HPDE6-E6E7 (cell line): ENCODE measurements at regions not wholly inside any gene's neighbourhood (a gene's known extent, or its start where the extent isn't known, plus 50 kb on each side); places are given as distances from the start of the nearest gene placed in this dataset.

Experiments
- DNase-seq: peaks from one replicate; pipeline ENCODE4 v3.0.0; 2011; ENCODE audit warnings: missing footprints; ENCODE audit errors: extremely low spot score

DNA sequence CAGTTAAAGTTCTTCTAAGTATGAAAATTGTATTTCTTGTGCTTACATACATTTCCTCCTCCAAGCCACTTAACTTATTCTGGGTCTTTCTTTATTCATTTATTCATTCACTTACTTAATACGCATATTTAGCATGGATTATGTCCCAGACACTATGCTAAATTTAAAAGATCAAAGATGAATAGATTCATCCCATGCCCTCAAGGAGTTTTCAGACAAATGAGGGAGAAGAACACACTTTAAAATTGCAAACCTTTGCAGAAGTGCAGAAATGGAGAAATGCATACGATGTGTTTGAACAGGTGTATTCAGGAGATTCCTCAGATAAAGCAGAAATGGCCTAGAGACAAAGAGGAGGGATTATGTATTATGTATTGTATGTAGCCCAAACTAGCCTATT, 298.7 kb upstream of the SOX11 start:
- DNase-seq: no peak

DNA sequence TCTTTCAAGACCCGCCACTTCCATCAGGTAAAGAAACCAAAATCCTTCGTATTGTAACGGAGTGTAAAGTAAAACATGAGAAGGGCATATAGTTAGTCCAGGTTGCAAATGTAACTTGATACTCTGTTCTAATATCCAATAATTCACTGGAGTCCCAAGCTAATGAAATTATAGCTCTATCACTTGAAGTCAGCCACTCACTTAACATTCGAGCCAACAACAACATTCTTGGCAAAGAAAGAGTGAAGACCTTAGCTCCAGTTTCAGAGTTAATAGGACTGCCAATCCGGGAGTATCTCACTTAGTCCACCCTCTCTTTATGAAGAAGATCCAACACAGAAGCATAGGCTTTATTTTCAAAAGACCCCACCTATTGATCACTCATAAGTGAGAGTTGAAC, 298.0 kb upstream of the SOX11 start:
- DNase-seq: no peak

DNA sequence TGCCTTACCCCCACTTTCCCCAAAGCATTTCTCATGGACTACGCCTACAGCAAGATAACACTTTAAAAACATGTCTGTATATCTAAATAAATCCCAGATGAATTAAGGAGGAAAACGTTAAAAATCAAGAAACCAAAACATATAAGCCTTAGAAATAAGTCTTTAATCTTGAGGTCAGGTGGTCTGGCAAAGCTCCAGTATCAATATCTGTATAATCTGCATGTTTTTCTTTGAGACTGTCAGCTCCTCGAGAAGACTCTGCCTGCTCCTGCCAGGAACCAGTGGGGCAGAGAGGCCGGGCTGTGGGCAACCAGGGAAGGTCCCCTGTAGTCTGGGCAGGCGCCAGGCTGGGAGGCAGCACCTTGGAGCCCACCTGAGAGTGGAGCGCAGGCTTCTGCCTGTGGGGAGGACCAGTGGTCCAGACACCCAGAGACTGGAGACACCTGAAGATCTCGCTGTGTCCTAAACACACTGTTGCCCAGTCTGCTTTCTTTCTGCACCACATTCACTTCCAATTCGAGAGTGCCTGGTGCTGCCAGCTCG, 291.0 kb upstream of the SOX11 start:
- DNase-seq: no peak

DNA sequence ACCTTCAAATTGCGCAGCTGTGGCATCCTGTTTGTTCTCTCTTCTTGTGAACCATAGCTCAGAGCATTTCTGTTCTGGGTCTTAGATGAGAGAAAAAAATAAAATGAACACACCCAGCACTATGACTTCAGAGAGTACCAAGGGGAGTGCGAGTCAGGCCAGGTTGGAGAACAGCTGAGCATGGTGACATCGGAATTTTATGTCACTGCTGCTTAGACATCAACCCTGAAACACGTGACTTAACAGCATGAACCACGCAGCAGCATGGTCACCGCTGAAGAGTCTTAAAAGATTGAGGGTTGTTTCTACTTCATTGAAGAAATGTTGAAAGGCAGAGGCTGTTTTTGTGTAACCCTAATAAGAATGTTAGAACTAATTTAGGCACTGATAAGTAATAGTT, 288.8 kb upstream of the SOX11 start:
- no peak for DNase-seq

DNA sequence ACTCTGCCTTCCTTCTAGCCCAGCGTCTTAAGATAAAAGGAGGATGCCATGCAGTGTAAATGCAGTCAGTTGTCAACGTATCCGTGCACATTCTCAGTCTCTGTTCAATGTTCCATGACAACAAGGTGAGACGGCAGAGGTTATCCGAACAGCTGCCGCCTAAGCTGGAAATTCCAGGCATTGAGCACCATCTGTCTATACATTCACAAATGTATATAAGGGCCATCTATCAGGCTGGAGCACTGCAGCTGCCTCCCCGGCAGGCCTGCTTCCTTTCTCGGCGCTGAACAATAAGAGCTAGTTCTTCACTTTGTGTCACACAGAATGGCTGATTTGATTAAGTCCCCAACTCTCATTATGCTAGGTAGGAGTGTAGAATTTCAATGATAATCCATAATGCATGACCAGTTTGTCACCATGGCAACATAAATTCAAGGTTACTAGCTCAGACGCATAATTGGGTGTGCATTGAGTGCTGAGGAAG, 282.2 kb upstream of the SOX11 start:
- no peak for DNase-seq

DNA sequence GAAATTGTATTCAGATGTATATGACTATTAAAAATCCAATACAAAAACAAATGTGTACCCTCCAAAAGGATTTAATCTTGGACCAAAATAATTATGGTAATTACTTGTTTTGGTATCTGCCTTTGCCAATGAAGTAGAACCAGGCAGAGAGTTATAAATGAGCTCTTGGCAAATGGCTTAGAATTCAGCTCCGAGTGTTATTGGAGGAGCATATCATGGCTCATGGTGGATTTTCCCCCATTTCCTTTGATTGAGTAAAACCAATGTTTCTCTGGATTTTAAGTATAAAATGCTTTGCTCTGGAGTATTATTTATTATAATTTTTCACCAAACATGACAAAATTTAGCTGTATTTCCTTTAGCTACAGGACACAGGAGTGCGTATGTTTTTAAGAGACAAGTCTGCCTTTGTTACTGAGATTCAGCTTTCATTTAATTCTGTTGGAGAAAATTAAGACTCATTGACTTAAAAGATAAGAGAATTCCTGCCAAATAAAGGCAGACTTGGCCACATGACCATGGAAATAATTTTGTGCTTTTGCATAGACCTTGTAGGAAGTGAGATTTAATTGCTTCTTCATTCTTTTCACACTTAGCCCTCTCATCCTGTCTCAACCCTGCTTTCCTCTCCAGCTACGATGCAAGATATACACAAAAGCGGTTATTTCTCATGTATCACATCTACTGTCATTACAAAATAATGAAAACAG, 281.0 kb upstream of the SOX11 start:
- no peak for DNase-seq

DNA sequence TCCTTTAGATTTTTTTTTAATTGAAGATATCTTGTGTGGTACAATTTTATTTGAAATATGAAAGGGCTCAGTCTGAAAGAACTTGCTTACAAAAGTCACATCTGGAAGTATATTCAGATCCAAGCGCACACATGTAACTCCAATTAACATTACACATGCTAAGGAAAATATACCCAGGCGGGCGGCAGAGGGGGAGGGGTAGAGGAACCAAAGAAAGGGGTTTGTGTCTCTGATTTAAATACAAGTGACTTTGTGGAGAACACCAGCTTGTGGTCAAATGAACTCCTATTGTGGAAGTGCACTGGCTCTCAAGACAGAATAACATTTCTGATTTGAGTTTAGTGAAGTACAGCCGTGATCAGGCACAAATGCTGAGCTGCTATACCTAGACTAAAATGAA, 280.2 kb upstream of the SOX11 start:
- no peak for DNase-seq

DNA sequence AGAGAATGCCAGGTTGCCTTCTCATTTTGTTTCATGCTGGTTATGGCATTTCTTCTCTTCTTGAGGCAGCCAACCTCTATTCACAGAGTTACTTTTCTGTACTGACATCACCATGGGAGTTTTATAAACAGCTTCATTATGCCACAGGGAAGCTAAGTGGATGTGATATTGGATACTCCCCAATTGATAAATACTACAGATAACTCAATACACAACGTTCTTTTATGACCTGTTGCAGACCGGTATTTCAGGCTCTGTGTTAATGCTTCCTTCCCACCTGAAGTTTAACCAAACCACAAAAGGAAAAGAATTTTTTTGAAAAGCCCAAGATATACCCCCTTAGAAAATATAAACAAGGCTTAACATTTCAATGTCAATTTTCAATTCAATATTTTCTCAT, 258.3 kb upstream of the SOX11 start:
- DNase-seq: no peak

DNA sequence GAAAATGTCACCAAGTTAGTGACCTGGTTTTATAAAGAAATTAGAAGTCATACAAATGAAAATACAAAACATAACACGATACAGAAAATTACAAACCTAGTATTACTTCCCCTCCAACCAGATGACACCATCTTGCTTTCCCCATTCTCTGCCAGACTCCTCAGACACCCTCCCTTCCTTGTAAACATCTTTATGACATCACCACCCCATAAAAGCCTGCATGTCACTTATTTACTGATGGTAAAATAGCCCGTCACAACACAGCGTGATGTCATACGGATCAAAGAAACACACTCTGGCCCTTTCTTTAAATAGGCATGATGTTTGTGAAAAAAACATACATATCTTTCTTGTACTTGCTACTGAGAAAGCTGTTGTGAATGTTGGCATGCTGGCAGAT, 254.8 kb upstream of the SOX11 start:
- DNase-seq: no peak

DNA sequence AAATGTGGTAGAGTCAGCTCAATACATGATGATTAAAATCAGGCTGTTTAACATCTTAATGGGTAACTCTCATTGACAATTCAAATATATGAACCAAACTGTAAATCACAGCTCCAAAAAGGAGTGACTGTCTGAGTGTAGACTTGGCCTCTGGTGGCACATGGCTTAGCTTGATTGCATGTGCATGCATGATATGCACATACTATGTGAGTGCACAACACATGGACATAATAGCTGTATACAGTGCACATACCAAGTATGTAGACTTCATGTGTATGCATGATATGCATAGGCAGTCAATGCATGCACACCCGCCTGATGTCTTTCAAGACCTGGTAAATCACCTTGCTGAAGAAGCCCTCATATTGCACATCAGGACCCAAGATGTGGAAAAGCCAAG, 252.0 kb upstream of the SOX11 start:
- no peak for DNase-seq

DNA sequence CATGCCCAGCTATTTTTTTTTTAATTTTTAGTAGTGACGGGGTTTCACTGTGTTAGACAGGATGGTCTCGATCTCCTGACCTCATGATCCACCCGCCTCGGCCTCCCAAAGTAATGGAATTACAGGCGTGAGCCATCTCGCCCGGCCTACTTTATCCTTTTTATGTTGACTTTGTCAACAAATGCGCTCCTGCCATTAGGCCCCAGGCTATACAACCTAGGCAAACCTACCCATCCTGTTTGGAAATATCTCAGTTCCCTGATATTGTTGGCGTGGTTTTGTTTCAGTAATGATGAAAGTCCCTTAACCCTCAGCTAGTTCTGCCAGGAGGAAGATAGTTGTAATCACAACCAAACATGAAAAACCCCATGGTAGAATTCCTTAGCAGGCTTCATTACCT, 249.4 kb upstream of the SOX11 start:
- no peak for DNase-seq

DNA sequence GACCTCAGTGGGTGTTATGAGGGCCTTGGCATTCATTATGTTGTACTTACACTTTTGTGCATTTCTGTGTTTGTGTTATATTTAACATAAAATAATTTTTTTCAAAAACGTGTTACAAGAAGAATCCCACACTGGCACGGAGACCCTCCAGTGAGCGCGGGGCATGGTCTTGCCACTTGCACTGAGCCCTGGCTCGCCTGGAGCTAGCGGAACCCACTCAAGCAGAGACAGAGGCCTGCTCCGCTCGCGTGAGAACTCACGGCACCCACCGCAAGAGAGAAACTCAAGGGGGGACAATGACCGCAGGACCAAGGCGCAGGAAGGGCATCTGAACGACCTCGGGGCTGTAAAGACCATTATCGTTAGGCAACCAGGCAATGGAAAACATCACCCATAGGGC, 248.0 kb upstream of the SOX11 start:
- DNase-seq: no peak

DNA sequence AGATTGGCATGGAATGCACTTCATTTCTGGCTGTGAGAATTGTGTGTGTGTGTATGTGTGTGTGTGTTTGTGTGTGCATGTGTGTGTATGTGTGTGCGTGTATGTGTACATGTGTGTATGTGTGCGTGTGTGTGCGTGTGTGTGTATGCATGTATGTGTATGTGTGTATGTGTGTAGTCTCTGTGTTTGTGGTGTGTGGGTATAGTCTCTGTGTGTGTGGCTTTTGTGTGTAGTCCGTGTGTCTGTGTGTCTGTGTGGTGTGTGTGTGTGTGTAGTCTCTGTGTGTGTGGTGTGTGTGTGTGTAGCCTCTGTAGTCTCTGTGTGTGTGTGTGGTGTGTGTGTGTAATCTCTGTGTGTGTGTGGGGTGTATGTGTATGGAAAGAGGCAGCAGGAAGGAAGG, 247.3 kb upstream of the SOX11 start:
- DNase-seq: no peak

DNA sequence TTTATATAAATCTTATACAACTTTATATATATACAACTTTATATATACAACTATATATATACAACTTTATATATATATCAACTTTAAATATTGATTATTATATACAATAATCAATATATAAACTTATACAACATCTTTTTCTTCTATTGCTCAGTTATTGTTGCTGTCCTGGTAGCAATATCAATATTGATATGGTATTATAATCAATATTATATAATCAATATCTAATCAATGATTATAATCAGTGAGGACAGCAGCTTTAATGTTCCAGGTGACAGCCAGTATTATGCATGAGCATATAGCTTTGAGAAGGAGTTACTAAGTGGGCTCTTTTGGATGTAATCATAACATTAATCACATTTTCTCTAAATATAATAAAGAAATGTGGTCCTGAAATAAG, 242.3 kb upstream of the SOX11 start:
- DNase-seq: no peak

DNA sequence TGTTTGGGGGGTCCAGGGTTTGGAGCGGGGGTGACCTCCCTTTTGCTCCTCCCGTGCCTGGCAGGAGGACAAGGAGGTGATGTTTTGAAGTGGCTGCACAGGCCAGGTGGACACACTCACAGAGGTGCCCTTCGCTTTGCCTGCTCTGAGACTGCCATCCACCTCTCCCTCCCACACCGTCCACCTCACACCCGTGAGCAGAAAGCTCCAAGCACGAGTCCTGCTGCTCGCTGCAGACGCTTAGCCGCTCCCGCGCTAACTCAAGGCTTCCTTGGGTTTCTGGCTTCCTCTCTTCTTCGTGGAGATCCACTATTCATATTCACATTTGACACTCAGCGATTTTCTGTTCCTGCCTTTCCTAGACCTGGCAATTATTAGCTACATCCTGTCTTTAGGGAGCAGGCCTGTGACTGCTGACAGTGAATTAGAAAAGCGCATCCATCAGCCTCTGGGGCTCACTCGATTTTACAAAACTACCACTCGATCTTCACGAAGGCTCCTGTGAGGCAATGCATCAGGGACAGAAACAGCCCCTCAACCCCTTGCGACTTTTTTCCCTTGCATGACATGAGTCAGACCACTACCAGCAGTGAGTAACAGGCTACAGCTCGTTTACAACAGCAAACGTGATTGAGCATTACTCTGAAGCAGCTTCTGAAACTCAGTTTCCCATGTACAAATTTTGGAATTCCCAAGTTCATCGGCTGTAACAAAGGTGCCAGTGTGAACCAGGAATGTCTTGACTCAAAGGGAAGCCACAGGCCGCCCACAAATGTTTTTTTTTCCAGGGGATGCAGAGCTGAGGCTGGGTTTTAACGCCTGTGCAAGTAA, 238.7 kb upstream of the SOX11 start:
- no peak for DNase-seq

DNA sequence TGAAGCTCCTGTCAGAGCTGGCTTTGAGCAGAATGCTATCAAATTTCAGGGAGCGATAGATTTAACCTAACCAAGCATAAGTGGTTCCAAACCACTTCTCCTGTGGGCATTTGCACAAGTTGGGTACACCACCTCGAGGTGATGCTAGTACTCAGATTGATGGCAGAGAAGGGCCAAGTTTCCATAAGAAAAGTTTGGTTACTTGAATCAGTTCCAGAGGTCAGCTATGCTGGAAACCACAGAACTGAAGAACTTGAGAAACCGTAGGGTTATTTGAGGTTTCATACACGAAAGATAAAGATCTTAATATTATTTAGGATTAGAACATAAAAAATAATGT, 238.2 kb upstream of the SOX11 start:
- DNase-seq: no peak

DNA sequence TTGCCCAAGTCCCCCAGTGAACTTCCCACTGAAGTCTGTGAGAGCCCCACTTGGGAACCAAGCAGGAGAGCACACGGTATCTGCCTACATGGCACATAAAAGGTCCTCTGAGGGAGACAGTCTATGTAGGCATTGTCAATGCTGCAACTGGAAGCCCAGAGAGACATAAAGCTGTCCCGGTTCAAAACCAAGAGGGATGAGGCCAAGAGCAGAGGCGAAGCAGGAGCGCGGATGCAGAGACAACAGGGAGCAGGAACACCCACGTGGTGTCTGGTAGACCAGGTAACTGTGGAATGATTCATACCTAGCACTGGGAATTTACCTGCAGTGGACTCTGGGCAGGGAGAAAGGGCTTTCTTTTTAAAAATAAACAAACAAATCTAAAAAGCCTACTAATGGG, 233.1 kb upstream of the SOX11 start:
- no peak for DNase-seq

DNA sequence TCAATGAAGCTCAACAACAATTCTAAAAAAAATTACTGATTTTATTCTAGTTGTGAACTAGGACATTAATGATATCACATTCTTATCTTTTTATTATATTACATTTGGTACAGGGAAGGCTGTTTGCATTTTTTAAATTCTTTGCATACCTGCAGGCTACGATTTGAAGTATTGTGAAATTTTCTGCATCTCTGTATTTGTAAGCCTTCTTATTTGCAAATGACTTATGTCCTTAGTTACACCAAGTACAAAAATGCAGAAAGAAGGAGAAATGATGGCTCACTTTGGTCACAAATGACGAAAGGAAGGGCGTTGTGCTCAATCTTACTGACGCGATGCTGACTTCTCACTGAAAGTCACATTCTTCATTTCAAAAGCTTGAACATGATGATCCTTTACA, 227.5 kb upstream of the SOX11 start:
- no peak for DNase-seq

DNA sequence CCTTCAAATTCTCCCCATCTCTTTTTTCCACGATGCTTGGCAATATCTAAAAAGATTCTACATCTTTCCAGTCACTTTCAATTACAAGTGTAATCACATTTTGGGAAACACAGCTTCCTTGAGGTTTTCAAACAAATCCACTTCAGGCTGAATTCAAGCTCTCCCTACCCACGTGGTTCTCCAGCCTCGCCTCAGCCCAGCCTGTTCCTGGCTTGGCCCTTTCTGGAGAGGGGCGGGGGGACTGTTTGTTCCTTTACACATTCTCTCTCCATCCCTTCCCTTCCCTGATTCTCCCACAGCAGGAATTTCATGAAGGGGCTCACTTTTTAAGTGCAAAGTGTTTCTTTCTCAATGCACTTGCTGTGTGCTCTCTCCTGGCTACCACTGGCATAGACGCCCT, 226.3 kb upstream of the SOX11 start:
- no peak for DNase-seq

DNA sequence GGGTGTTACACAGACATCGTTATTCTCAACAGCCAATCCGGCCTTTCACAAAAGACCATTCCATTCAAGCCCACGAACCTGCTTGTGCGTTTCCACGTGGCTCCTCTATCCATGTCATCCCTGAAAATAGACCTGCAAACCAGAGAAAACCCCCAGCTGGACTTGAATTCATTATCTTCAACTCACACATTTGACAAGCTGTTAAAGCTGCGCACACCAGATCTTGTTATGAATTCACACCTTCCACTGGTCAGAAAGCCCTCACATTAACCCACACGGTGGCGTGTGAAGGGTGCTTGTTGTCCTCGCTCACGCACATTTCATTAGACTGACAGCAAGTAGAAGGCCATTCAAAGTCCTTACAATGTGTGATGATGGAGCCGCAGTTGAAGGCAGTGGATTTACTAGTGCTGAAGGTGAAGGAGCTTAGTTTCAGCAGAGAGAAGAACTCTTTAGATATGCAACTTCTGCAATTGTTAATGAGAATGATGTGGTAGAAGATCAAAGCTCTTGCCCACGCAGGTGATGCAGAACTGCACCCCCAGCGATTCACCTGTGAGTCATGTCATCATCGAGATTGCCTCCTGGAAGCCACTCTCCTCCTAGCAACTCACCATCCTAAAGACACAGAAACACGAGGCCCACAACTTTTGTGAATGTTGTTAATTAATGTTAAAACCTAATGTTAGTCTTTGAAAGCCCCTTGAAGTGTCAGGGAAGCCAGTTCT, 224.8 kb upstream of the SOX11 start:
- DNase-seq: no peak

DNA sequence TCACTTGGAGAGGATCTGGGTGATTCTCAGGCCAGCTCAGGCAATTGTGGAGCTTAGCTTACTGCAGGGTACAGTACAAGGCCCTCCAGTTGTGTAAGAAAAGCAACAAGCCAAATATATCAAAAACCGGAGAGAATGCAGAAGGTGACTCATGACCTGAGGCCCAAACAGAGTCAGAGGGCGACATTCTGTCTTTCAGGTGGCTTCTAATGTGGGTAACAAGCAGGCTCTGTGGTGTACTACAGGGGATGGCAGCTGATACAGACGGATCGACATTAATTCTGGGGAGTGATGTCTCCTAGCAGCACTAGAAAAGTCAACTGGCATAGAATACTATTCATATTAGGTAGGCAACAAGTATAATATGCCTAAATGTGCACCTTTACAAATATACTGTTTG, 219.5 kb upstream of the SOX11 start:
- DNase-seq: no peak

DNA sequence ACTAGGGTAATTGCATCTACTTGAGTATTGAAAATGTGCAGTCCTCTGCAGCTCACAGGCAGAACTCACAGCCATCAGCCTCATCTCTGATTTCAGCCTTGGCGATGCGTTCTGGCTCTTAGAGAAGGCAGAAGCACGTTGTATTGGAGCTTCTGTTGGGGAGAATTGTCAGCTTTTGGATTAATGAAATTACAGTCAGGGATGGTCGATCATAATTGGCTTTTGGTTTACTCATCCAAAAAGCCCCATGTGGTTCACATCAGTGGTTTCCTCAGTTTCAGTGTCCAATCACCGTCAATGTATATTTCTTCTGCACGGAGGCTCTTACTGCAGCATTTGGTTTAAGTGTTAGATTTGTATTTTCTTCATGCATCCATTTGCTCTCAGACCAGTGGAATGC, 218.5 kb upstream of the SOX11 start:
- DNase-seq: no peak

DNA sequence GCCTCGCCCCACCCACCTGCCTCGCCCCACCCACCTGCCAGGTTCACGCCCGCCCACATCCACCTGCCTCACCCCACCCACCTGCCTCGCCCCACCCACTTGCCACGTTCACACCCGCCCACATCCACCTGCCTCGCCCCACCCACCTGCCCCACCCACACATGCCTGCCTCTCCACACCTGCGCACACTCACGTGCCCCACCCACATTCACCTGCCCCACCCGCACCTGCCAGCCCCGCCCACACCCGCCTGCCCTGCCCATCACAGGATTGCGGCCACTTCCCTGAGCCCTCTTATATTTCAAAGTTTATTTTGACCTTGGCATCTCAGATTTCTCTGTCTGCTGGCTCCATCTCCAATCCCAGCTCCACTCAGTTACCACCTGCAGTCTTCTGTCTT, 217.5 kb upstream of the SOX11 start:
- no peak for DNase-seq
